Activated T-cell treated with anti-CD3 and anti-CD28 coated beads, Interleukin-2, amount 50 U/mL, for 72 hours (primary cell): ENCODE measurements at regions not wholly inside any gene's neighbourhood (a gene's known extent, or its start where the extent isn't known, plus 50 kb on each side); places are given as distances from the start of the nearest gene placed in this dataset.

Source experiments
- ATAC-seq, 2 donors: fragments of 150-1000 bp; cut with Tn5 transposase; replicated peaks in 1 of 2; 2 replicates each; pipeline ENCODE4 v1.10.0; 2021; ENCODE audit warnings: moderate library complexity in 2 of 2, mild to moderate bottlenecking in 1 of 2
- DNase-seq, 2 donors: peaks; one replicate each; pipeline ENCODE4 v3.0.0; 2021 to 2022; ENCODE audit warnings: mixed read lengths in 1 of 2
- H3K27ac Mint-ChIP-seq: one replicate; pipeline ENCODE4 v1.8.0; 2022; ENCODE audit warnings: mild to moderate bottlenecking, moderate library complexity, mixed read lengths
- H3K27me3 Mint-ChIP-seq: one replicate; pipeline ENCODE4 v1.8.0; 2022; ENCODE audit warnings: low read depth, mixed read lengths
- H3K36me3 Mint-ChIP-seq, 2 donors: one replicate each; pipeline ENCODE4 v1.8.0; 2022; ENCODE audit warnings: mixed read lengths in 2 of 2, mild to moderate bottlenecking in 1 of 2; ENCODE audit not compliant: insufficient read depth in 2 of 2
- H3K4me1 Mint-ChIP-seq: one replicate; pipeline ENCODE4 v1.8.0; 2022; ENCODE audit warnings: low read depth, mixed read lengths
- H3K4me3 Mint-ChIP-seq, 2 donors: one replicate each; pipeline ENCODE4 v1.8.0; 2022; ENCODE audit warnings: mild to moderate bottlenecking in 2 of 2, mixed read lengths in 2 of 2, moderate library complexity in 2 of 2
- H3K9me3 Mint-ChIP-seq, 2 donors: one replicate each; pipeline ENCODE4 v1.8.0; 2022; ENCODE audit warnings: mixed read lengths in 2 of 2

DNA sequence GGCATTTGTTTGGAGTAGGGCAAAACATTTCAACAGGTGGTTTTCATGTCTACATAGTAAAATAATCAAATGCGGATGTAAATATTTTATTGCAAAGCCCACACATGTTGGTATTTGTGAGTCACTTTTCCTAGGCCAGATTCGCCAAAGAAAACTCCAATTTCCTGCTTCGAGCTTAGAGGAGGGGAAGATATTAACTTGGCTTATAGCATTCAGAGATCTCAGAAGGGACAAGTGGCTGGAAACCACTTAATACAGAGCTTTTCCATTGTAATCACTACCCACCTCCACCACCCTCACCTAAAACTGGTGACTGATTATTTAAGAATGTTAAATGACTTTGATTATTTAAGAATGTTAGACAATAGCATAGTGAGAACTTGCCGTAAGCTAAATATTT is 530.6 kb upstream of the SPRY2 start:
- H3K27me3 Mint-ChIP-seq: no peaks in the 10 kb centered on the region
- DNase-seq: no peak
- no peak overlapping the region for H3K4me3 Mint-ChIP-seq
- H3K36me3 Mint-ChIP-seq: no peaks in the 10 kb centered on the region
- no peak for ATAC-seq
- H3K4me1 Mint-ChIP-seq: no peaks in the 10 kb centered on the region
- peaks cover 12 to 13% of the 10 kb centered on the region in 2 donors for H3K9me3 Mint-ChIP-seq
- no peak overlapping the region for H3K27ac Mint-ChIP-seq

DNA sequence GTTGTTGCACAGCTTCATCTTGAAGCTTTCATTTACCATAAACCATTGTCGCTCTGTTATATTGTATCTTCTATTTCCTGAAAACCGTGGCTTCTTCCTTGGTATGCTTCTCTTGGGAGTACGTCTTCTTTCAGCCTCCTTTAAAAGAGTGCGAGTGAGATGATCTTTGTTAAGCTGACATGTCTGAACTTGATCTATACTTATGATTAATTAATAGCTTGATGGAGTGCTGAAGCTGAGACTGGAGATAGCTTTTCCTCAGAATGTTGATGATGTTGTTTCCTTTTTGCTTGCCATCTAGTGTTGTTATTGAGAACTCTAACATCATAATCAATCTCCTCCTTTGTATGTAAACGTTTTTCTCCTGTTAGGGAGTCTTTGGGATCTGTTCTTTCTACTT is 529.3 kb upstream of the SPRY2 start:
- H3K27ac Mint-ChIP-seq: no peak overlapping the region
- no peak for ATAC-seq
- no peak for DNase-seq
- H3K9me3 Mint-ChIP-seq: peaks cover 12 to 13% of the 10 kb centered on the region in 2 donors
- H3K4me3 Mint-ChIP-seq: no peak overlapping the region
- H3K36me3 Mint-ChIP-seq: no peaks in the 10 kb centered on the region
- no peaks in the 10 kb centered on the region for H3K4me1 Mint-ChIP-seq
- no peaks in the 10 kb centered on the region for H3K27me3 Mint-ChIP-seq

DNA sequence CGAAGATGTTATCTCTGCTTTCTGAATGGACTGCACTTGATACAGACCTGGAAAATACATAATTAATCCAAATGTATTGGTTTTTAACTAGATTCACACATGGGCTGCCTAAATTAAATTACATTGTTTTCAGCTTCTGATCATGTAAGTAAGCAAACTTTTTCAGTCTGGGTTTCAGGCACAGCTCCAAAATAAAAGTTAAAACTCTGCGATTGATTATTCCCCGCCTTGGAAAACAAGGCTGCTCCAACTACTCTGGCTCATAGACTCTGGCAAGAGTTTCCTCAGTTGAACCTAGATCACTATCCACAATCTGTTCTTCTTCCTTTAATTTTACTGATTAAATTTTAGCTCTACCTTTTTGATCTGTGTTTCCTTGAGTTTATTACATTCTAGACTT is 526.0 kb upstream of the SPRY2 start:
- DNase-seq (no peak), ATAC-seq (no peak)
- H3K4me1 Mint-ChIP-seq: no peaks in the 10 kb centered on the region
- no peak overlapping the region for H3K4me3 Mint-ChIP-seq
- H3K27ac Mint-ChIP-seq: no peak overlapping the region
- no peaks in the 10 kb centered on the region for H3K27me3 Mint-ChIP-seq
- H3K9me3 Mint-ChIP-seq: peaks cover 8 to 11% of the 10 kb centered on the region in 2 donors
- no peaks in the 10 kb centered on the region for H3K36me3 Mint-ChIP-seq

DNA sequence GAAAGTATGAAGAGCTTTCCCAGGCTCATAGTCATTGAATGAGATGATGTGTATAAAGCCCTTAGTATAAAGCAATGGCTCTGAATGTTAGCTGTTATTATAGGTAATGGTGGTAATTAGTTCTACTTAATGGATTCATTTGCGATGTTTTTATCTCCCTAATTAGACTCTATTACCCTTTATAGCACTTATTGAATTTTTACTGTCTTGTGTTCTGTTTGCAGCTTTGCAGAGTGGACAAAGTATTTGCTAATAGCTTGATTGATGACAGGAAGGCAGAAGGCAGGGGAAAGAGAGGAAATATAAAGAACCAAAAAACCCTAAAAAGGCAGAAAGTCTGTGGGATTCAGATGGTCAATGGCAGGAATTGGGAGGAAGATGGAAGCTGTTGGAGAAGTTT is 524.4 kb upstream of the SPRY2 start:
- H3K9me3 Mint-ChIP-seq: peaks cover 9 to 12% of the 10 kb centered on the region in 2 donors
- H3K4me3 Mint-ChIP-seq: no peak overlapping the region
- H3K27me3 Mint-ChIP-seq: no peaks in the 10 kb centered on the region
- no peaks in the 10 kb centered on the region for H3K4me1 Mint-ChIP-seq
- DNase-seq (no peak), ATAC-seq (no peak)
- no peak overlapping the region for H3K27ac Mint-ChIP-seq
- no peaks in the 10 kb centered on the region for H3K36me3 Mint-ChIP-seq

DNA sequence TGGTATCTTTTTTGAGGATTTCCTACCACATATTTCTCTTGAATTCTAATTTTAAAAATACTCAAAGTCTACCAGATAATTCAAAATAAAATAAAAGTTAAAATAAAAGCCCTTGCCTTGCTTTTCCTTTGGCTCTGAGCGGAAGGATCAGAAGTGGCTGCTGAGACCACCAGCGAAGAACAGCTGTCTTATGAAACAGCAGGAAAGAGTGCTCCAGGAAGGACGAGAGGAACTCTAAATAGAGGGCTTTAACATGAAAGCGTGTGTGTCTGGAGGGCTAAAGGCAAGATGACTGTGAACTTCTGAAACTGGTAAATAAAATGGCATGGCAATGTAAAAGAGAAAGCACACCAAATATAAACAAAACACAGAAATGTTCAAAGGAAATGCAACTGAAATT is 521.5 kb upstream of the SPRY2 start:
- Mint-ChIP-seq H3K4me3 (no peak overlapping the region), H3K27me3 (no peaks in the 10 kb centered on the region), H3K4me1 (no peaks in the 10 kb centered on the region), H3K36me3 (no peaks in the 10 kb centered on the region), H3K9me3 (peaks cover 6 to 7% of the 10 kb centered on the region in 2 donors), H3K27ac (no peak overlapping the region)
- ATAC-seq (no peak), DNase-seq (no peak)

DNA sequence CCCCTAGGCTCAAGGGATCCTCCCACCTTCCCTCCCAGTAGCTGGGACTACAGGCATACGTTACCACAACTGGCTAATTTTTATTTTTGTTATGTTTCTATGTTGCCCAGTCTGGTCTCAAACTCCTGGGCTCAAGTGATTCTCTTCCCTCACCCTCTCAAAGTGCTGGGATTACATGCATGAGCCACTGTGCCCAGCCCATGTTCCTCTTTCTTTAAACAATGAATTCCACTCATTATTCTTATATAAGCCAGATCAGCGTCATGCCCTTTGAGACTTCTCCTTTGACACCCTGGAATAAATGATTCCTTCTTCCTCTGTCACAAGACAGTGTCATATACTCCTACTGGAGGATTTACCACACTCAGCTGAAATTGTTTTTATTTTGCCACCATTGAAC is 519.9 kb upstream of the SPRY2 start:
- ATAC-seq (no peak), DNase-seq (no peak)
- Mint-ChIP-seq H3K4me1 (no peaks in the 10 kb centered on the region), H3K36me3 (no peaks in the 10 kb centered on the region), H3K27me3 (no peaks in the 10 kb centered on the region), H3K9me3 (peaks cover 2 to 5% of the 10 kb centered on the region in 2 donors), H3K4me3 (no peak overlapping the region), H3K27ac (no peak overlapping the region)

DNA sequence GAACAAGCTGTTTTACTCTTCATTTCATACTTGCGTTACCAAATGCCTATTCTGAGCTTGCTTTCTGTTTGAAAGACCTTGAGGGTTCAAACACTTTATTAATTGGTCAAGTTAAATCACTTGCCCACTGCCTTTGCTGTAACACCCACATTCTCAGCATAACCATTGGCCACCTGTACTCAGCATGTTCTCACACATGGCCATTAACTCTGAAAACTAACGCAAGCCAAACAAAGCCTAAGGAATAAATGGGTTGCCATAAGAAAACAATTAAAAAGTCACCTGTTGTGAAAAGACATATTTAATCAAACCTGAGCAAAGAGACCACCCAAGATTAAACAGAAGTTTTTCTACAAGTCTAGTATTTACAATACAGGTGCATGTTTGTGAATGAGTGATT is 517.2 kb upstream of the SPRY2 start:
- DNase-seq (no peak), ATAC-seq (no peak)
- Mint-ChIP-seq H3K27me3 (no peaks in the 10 kb centered on the region), H3K27ac (no peak overlapping the region), H3K4me1 (no peaks in the 10 kb centered on the region), H3K9me3 (peaks cover 2 to 6% of the 10 kb centered on the region in 2 donors), H3K36me3 (no peaks in the 10 kb centered on the region), H3K4me3 (no peak overlapping the region)

DNA sequence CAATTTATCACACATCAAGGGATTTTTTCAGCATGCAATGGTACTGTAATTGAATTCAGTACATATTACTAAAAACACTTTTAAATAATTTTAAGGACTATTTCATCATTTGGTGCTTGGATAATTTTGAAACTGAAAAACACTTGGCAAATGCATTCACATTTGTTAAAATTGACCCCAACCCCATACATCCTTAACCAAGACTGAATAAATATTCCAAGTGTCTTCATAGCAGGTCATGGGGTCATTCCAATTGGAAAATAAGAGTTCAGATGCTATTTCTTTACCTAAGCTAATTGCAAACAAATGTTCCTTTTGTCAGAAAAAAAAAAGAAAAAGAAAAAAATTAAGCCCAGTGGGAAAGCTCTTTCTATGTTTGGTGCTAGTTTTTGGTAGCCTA is 516.4 kb upstream of the SPRY2 start:
- ATAC-seq (no peak), DNase-seq (no peak)
- H3K4me3 Mint-ChIP-seq: no peak overlapping the region
- no peak overlapping the region for H3K27ac Mint-ChIP-seq
- H3K27me3 Mint-ChIP-seq: no peaks in the 10 kb centered on the region
- no peaks in the 10 kb centered on the region for H3K36me3 Mint-ChIP-seq
- no peaks in the 10 kb centered on the region for H3K4me1 Mint-ChIP-seq
- peaks cover 2 to 4% of the 10 kb centered on the region in 2 donors for H3K9me3 Mint-ChIP-seq

DNA sequence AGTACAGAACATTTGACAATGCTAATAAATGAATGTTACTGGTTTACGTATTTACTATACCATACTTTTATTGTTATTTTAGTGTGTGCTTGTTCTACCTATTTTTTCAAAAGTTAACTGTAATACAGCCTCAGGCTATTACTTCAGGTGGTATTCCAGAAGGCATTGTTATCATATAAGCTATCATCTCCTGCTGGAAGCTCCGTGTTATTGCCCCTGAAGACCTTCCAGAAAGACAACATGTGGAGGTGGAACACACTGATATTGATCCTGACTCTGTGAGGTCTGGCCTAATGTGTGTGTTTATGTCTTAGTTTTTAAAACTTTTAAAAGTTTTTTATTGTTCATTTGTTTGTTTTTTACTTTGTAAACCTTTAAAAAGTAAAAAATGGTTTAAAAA is 509.8 kb upstream of the SPRY2 start:
- H3K27ac Mint-ChIP-seq: no peak overlapping the region
- peaks cover 1 to 4% of the 10 kb centered on the region in 2 donors for H3K9me3 Mint-ChIP-seq
- H3K4me1 Mint-ChIP-seq: no peaks in the 10 kb centered on the region
- H3K4me3 Mint-ChIP-seq: no peak overlapping the region
- H3K36me3 Mint-ChIP-seq: no peaks in the 10 kb centered on the region
- DNase-seq (no peak), ATAC-seq (no peak)
- H3K27me3 Mint-ChIP-seq: no peaks in the 10 kb centered on the region

DNA sequence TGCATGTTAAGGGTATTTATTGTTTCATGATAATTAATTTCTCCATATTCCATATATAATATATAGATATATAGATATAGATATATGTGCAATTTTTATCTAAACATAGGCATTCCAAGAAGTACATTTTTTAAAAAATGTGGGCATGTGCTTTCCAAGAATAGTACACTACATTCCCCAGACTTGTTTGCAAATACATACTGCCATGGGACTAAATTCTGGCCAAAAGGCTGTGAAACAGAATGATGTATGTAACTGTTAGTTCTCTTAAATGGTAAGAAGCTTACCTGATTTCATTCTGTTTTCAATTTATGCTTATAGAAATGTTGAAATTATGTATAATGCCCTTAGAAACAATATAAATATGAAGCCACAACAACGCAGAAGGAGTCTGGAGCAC is 503.2 kb upstream of the SPRY2 start:
- ATAC-seq (no peak), DNase-seq (no peak)
- H3K27ac Mint-ChIP-seq: no peak overlapping the region
- no peak overlapping the region for H3K4me3 Mint-ChIP-seq
- no peaks in the 10 kb centered on the region for H3K27me3 Mint-ChIP-seq
- no peaks in the 10 kb centered on the region for H3K36me3 Mint-ChIP-seq
- H3K4me1 Mint-ChIP-seq: no peaks in the 10 kb centered on the region
- peaks cover 1 to 4% of the 10 kb centered on the region in 2 donors for H3K9me3 Mint-ChIP-seq

DNA sequence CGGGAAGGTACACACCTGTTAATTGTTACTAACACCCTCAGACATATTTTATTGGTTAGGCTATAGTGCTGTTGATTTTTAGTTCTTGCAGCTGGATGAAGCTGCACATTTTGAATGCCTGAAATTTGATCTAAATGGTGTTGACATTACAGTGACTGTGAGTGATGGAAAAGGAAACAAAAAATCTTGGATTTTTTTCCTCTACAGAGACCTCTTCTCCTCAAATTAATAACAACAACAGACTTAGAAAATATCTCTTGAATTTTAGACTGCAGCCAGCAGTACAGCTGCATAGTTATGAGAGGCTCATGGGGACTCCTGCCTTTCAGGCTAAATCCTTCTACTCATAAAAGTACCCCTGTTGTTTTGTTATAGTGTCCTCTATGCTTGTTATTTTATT is 500.5 kb upstream of the SPRY2 start:
- Mint-ChIP-seq H3K4me1 (no peaks in the 10 kb centered on the region), H3K9me3 (peaks cover 2 to 5% of the 10 kb centered on the region in 2 donors)

DNA sequence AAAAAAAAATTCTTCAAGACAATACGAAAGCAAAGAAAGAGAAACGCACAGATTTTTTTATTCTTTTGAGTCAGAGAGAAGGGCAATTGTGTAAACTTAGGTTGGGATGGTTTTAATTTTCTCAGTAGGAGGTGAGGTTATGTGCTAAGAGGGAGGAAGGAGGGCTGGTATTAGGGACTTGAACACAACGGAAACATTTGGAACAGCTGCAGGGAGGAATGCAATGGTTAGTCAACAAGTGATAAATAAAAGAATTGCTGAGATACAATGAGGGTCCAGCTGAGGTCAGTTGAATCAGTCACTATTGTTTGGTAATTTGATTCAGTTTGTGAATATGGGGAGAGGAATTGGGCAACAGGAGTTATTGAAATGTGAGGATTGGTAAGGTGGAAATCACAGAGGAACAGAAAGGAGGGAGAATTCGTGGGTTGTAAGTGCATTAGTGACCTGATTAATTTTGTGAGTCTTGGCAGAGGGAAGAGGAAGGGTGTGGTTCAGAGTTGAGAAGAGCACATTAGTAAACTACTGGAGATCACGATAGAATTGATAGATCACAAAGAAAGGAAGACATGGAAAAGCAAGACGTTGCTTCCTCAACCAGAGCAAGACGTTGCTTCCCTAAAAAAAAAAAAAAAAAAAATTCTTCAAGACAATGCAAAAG is 499.5 kb upstream of the SPRY2 start:
- Mint-ChIP-seq H3K27ac (no peak overlapping the region), H3K36me3 (peaks cover 0 to 2% of the 10 kb centered on the region in 2 donors), H3K4me3 (no peak overlapping the region), H3K9me3 (peaks cover 6 to 7% of the 10 kb centered on the region in 2 donors), H3K4me1 (no peaks in the 10 kb centered on the region), H3K27me3 (no peaks in the 10 kb centered on the region)
- DNase-seq (no peak), ATAC-seq (no peak)

More for the DNA sequence above, 500.5 kb upstream of the SPRY2 start:
- H3K27me3 Mint-ChIP-seq: no peaks in the 10 kb centered on the region
- no peak overlapping the region for H3K27ac Mint-ChIP-seq
- no peak for DNase-seq
- H3K4me3 Mint-ChIP-seq: no peak overlapping the region
- peaks cover 0 to 2% of the 10 kb centered on the region in 2 donors for H3K36me3 Mint-ChIP-seq
- no peak for ATAC-seq

DNA sequence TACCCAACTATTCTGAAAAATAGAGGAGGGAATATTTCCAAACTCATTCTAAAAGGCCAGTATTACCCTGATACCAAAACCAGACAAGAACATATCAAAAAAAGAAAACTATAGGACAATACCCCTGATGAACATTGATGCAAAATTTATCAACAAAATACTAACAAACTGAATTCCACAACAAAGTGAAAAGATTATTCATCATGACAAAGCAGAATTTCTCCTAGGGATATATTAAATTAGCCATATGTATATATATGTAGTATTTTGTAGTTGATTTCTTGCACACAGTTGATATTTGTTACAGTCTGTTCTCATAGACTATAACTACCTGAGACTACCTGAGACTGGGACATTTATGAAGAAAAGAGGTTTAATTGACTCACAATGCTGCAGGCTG is 495.0 kb upstream of the SPRY2 start:
- ATAC-seq: no peak
- Mint-ChIP-seq H3K36me3 (peaks cover 0 to 3% of the 10 kb centered on the region in 2 donors), H3K9me3 (peaks cover 10% of the 10 kb centered on the region in 2 donors), H3K4me1 (no peaks in the 10 kb centered on the region), H3K4me3 (no peak overlapping the region), H3K27me3 (no peaks in the 10 kb centered on the region), H3K27ac (no peak overlapping the region)
- DNase-seq: no peak

DNA sequence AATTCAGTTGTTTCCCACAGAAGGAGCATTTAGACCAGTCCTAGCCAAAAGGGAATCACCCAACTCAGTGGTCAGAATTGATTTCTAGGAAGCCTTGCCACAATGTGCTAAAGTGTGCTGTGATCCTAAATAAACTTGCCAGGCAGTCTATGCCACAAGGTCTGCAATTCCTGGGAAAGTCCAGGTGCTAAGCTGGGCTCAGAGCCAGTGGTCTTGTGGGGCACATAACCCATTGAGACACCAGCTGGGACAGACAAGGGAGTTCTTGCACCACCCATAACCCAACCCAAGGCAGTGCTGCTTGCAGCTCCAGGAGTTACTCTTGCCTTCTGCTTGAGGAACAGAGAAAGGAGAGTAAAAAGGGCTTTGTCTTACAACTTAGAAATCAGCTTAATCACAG is 489.5 kb upstream of the SPRY2 start:
- Mint-ChIP-seq H3K4me3 (no peak overlapping the region), H3K27ac (no peak overlapping the region), H3K9me3 (peaks cover 14 to 20% of the 10 kb centered on the region in 2 donors), H3K4me1 (no peaks in the 10 kb centered on the region), H3K36me3 (peaks cover 0 to 1% of the 10 kb centered on the region in 2 donors), H3K27me3 (no peaks in the 10 kb centered on the region)
- ATAC-seq: no peak
- DNase-seq: no peak
